ENCODE measurements at regions not wholly inside any gene's neighbourhood (a gene's known extent, or its start where the extent isn't known, plus 50 kb on each side); places are given as distances from the start of the nearest gene placed in this dataset.

DNA sequence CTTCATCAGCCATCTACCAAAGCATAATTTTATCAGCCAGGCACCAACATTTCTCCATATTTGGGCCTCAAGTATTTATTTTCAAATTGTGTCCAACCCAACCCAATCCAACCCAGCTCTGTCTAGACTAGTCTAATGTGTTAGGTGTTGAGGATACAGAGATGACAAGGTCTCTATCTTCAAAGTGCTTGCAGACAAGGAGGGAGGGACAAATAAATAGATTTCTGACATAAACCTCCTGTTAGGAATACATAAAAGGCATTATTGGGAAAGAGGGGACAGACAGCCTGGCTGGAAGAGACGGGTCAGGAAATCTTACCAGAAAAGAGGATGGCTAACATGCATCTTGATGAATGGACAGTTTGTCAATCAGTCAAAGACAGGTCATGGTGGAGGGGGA is 115.4 kb upstream of the RPS6KA3 start:
- DNase-seq (ENCODE audit: low read depth) = no peak
- H3K4me3 ChIP-seq (ENCODE audit: control insufficient read depth, low read depth, low read length) = no peak overlapping the region
- TF ChIP-seq, protein P1, sequence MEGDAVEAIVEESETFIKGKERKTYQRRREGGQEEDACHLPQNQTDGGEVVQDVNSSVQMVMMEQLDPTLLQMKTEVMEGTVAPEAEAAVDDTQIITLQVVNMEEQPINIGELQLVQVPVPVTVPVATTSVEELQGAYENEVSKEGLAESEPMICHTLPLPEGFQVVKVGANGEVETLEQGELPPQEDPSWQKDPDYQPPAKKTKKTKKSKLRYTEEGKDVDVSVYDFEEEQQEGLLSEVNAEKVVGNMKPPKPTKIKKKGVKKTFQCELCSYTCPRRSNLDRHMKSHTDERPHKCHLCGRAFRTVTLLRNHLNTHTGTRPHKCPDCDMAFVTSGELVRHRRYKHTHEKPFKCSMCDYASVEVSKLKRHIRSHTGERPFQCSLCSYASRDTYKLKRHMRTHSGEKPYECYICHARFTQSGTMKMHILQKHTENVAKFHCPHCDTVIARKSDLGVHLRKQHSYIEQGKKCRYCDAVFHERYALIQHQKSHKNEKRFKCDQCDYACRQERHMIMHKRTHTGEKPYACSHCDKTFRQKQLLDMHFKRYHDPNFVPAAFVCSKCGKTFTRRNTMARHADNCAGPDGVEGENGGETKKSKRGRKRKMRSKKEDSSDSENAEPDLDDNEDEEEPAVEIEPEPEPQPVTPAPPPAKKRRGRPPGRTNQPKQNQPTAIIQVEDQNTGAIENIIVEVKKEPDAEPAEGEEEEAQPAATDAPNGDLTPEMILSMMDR (conservative IDR thresholded peaks at IDR 0.05; ENCODE audit: control insufficient read depth, insufficient read depth, low read depth, low read length) = no peak

DNA sequence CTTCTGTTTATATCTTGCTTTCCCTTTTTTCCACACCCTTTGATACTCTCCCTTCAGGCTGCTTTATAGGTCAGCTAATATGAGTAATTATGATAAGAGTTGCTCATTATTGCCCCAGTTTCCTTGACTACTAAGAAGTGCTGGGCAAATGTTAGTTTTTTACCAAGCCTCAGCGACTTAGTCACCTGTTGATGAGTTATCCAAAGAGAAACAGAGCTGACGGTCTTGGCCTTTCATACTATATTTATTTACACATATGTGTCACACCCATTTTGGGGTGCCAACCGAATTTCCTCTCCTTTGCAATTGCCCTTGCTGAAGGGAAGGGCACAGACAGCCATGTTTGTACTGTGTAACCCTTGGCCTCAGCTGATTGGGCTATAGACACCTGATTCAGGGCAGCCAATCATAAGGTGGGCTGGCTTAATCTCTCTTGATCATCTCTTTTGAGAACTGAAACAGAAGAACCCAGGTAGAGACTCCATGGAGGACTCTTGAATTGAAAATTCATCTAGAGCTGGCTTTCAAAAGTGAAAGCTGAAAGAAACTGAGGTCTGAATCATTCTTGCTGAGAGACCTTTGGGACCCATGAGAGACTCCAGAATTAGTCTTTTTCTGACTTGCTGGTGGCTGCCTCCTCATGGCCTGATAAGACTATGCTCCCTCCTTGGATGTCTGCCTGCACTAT is 111.7 kb upstream of the RPS6KA3 start:
- H3K4me3 ChIP-seq (ENCODE audit: control insufficient read depth, low read depth, low read length) = no peak overlapping the region
- DNase-seq (ENCODE audit: low read depth) = peak; percentile 27
- TF ChIP-seq, protein P1 (conservative IDR thresholded peaks at IDR 0.05; ENCODE audit: control insufficient read depth, insufficient read depth, low read depth, low read length) = no peak

DNA sequence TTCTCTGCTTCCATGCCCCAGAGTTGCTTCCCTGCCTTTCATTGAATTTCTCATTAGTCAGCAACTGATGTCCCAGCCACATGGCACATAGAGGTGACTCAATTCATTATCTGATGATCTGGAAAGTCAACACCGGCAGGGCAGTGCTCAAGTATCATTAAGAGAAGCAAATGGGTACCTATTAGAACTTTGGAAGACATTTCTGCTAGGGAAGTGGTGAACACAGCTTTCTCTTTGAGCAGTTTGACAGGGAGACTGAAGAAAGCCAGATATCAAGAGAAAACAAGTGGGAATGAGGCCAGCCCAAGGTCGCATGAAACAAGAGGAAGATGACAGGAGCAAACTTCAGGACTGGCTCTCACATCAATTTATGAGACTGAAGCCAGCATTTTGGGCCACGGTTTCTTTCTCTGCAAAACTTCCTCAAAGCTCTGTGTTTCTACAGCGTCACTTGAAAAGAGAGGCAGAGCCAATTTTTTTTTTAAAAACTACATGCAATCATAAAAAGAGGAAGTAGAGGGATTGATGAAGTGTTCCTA is 108.3 kb upstream of the RPS6KA3 start:
- H3K4me3 ChIP-seq (ENCODE audit: control insufficient read depth, low read depth, low read length) = no peak overlapping the region
- TF ChIP-seq, protein P1 (conservative IDR thresholded peaks at IDR 0.05; ENCODE audit: control insufficient read depth, insufficient read depth, low read depth, low read length) = no peak
- DNase-seq (ENCODE audit: low read depth) = peak; percentile 6

DNA sequence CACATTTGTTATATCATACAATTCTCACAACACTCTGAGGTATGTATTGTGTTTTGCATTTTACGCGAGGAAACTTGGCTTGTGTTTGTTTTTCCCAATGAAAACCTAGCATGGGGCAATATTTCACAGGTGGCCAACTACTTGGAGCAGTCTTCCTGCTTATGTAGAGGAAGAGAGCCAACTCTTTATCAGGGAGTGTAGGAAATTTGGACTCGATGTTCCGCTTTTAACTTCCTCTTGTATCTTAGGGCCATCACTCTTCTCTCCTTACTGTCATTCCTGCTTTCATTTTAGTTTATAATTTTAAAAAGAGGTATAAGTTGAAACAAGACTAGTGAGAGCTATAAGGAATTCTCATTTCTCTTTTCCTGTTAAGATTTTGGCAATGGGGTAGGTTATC is 107.7 kb upstream of the RPS6KA3 start:
- TF ChIP-seq, protein P1 (conservative IDR thresholded peaks at IDR 0.05; ENCODE audit: control insufficient read depth, insufficient read depth, low read depth, low read length) = no peak
- DNase-seq (ENCODE audit: low read depth) = no peak
- no peak overlapping the region for H3K4me3 ChIP-seq (ENCODE audit: control insufficient read depth, low read depth, low read length)

DNA sequence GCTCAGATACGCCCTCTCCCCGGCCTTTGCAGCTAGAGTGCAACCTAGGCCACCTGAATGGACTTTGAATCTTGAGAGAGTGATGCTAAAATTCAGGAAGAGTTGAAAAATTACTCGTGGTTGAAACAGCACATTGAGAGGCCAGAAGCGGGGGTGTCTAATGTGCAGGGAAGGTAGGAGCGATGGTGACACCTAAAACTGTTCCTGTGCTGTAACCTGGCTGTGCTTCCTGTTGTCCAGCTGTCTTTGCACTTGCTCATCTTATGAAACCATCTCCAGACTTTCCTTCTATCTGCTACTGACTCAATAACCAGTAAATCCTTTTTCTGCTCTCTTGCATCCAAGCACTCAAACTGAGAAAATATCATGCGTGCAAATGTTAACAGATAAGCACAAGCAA is 106.4 kb upstream of the RPS6KA3 start:
- DNase-seq (ENCODE audit: low read depth) = no peak
- TF ChIP-seq, protein P1 (conservative IDR thresholded peaks at IDR 0.05; ENCODE audit: control insufficient read depth, insufficient read depth, low read depth, low read length) = no peak

DNA sequence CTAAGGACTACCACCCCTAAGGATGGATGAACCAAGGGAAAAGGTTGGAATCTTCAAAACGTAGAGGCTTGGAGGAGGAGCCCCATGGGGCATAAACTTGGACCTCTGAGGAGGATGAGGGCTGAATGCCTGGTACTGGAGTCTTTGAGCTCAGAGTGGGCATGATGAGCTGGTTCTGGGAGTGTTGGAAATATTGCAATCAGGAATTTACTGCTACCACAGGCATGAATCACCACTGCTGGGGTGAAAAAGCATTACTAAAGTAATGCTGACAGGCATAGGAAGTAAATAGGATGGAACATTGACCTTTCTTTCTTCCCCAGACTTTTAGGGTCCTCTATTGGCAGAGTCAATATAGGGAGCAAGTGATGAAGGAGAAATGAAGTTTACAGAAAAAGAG is 105.8 kb upstream of the RPS6KA3 start:
- TF ChIP-seq, protein P1 (conservative IDR thresholded peaks at IDR 0.05; ENCODE audit: control insufficient read depth, insufficient read depth, low read depth, low read length) = no peak
- H3K4me3 ChIP-seq (ENCODE audit: control insufficient read depth, low read depth, low read length) = no peak overlapping the region
- no peak for DNase-seq (ENCODE audit: low read depth)

More for the DNA sequence above, 106.4 kb upstream of the RPS6KA3 start:
- no peak overlapping the region for H3K4me3 ChIP-seq (ENCODE audit: control insufficient read depth, low read depth, low read length)

Measured in fibroblast of mammary gland (primary cell).